IMR-90 (cell line): ENCODE measurements at regions not wholly inside any gene's neighbourhood (a gene's known extent, or its start where the extent isn't known, plus 50 kb on each side); places are given as distances from the start of the nearest gene placed in this dataset.

Experiments
- ATAC-seq: fragments of 200-7000 bp; cut with Tn5 transposase; 2 replicates; pipeline ENCODE4 v1.9.1; 2020; ENCODE audit warnings: low read depth, mild to moderate bottlenecking, moderate library complexity
- BruUV-seq: library from RNA; stranded (reverse); fragments of 400-500 nt; replicated peaks from 2 replicates; lab custom pipeline; 2021; lab: Mats Ljungman, UMichigan
- CTCF ChIA-PET: fragments of 300-600 bp; formaldehyde crosslinking; extraction: SDS; loops from one replicate; lab custom pipeline; 2021; ENCODE audit warnings: antibody characterized with exemption; lab: Yijun Ruan, JAX
- POLR2A ChIA-PET: fragments of 300-600 bp; sonication (Branson Sonifier 250); formaldehyde crosslinking; loops from one replicate; lab custom pipeline; 2022; ENCODE audit warnings: antibody characterized with exemption; ENCODE audit not compliant: unreplicated experiment; lab: Charles Lee
- DNase-seq: peaks from one replicate; pipeline ENCODE4 v3.0.0; 2013
- H2AFZ ChIP-seq: replicated peaks from 2 replicates; pipeline ENCODE3; 2013; ENCODE audit warnings: low read length, mild to moderate bottlenecking; ENCODE audit not compliant: poor library complexity
- H2AK5ac ChIP-seq: 2 replicates; pipeline ENCODE4 v1.6.1; 2013; ENCODE audit warnings: low read depth, low read length, inconsistent platforms
- H2AK9ac ChIP-seq: replicated peaks from 2 replicates; pipeline ENCODE3; 2013; ENCODE audit warnings: mild to moderate bottlenecking, low read depth, low read length, moderate library complexity; ENCODE audit not compliant: poor library complexity
- H2BK120ac ChIP-seq: 2 replicates; pipeline ENCODE4 v1.6.1; 2013; ENCODE audit warnings: low read depth, low read length, inconsistent platforms
- H2BK15ac ChIP-seq: 3 replicates; pipeline ENCODE4 v1.6.1; 2013; ENCODE audit warnings: low read depth, low read length, inconsistent platforms
- H2BK20ac ChIP-seq: 2 replicates; pipeline ENCODE4 v1.6.1; 2013; ENCODE audit warnings: low read depth, mild to moderate bottlenecking, inconsistent platforms, low read length, moderate library complexity
- H2BK5ac ChIP-seq: 2 replicates; pipeline ENCODE4 v1.6.1; 2013; ENCODE audit warnings: mild to moderate bottlenecking, low read depth, low read length, inconsistent platforms; ENCODE audit not compliant: poor library complexity, severe bottlenecking
- H3K14ac ChIP-seq: replicated peaks from 2 replicates; pipeline ENCODE4 v1.6.1; 2013; ENCODE audit warnings: low read depth, low read length, inconsistent platforms
- H3K18ac ChIP-seq: 2 replicates; pipeline ENCODE4 v1.6.1; 2013; ENCODE audit warnings: low read depth, low read length, control low read depth
- H3K23ac ChIP-seq: 2 replicates; pipeline ENCODE4 v1.6.1; 2013; ENCODE audit warnings: low read depth, low read length, inconsistent platforms
- H3K27ac ChIP-seq: 2 replicates; pipeline ENCODE4 v1.5.1; 2013; ENCODE audit warnings: mild to moderate bottlenecking, control low read depth, low read length; ENCODE audit not compliant: insufficient read depth
- H3K27me3 ChIP-seq: 2 replicates; pipeline ENCODE4 v1.6.1; 2013; ENCODE audit warnings: low read length; ENCODE audit not compliant: control insufficient read depth, insufficient read depth
- H3K36me3 ChIP-seq: 2 replicates; pipeline ENCODE4 v1.6.1; 2013; ENCODE audit warnings: low read length, mixed read lengths; ENCODE audit not compliant: control insufficient read depth, insufficient read depth
- H3K4ac ChIP-seq: 2 replicates; pipeline ENCODE4 v1.6.1; 2013; ENCODE audit warnings: low read depth, low read length, inconsistent platforms
- H3K4me1 ChIP-seq: 2 replicates; pipeline ENCODE4 v1.6.1; 2013; ENCODE audit warnings: low read length, mixed read lengths; ENCODE audit not compliant: control insufficient read depth, insufficient read depth
- H3K4me2 ChIP-seq: 2 replicates; pipeline ENCODE4 v1.6.1; 2013; ENCODE audit warnings: low read depth, mild to moderate bottlenecking, control low read depth, low read length, moderate library complexity
- H3K4me3 ChIP-seq: 2 replicates; pipeline ENCODE4 v1.5.1; 2013; ENCODE audit warnings: low read depth, mild to moderate bottlenecking, control low read depth, low read length, moderate library complexity; ENCODE audit not compliant: insufficient read depth
- H3K56ac ChIP-seq: 2 replicates; pipeline ENCODE4 v1.6.1; 2013; ENCODE audit warnings: low read length, inconsistent platforms; ENCODE audit not compliant: insufficient read depth; ENCODE audit errors: extremely low read depth
- H3K79me1 ChIP-seq, 2 experiments: 2 replicates each; pipeline ENCODE4 v1.6.1; 2013; ENCODE audit warnings: low read length in 2 of 2, inconsistent platforms in 1 of 2, low read depth in 1 of 2
- H3K9ac ChIP-seq: 2 replicates; pipeline ENCODE4 v1.6.1; 2013; ENCODE audit warnings: low read depth, low read length, control low read depth
- H3K9me1 ChIP-seq: 2 replicates; pipeline ENCODE4 v1.6.1; 2013; ENCODE audit warnings: low read length, inconsistent platforms; ENCODE audit not compliant: insufficient read depth
- H3K9me3 ChIP-seq: 2 replicates; pipeline ENCODE4 v1.6.1; 2013; ENCODE audit warnings: low read length; ENCODE audit not compliant: control insufficient read depth, insufficient read depth
- H4K20me1 ChIP-seq: 2 replicates; pipeline ENCODE4 v1.6.1; 2013; ENCODE audit warnings: low read length, inconsistent platforms; ENCODE audit not compliant: insufficient read depth
- H4K5ac ChIP-seq: 2 replicates; pipeline ENCODE4 v1.6.1; 2013; ENCODE audit warnings: mild to moderate bottlenecking, low read depth, low read length, control low read depth
- H4K8ac ChIP-seq, 2 experiments: 2 replicates each; pipeline ENCODE4 v1.6.1; 2013; ENCODE audit warnings: low read depth in 2 of 2, low read length in 2 of 2, control low read depth in 1 of 2, inconsistent platforms in 1 of 2
- H4K91ac ChIP-seq: 2 replicates; pipeline ENCODE4 v1.6.1; 2013; ENCODE audit warnings: low read depth, low read length, inconsistent platforms; ENCODE audit not compliant: insufficient read depth
- RCOR1 ChIP-seq: IDR thresholded peaks from 2 replicates; pipeline ENCODE4 v1.6.1; 2012; ENCODE audit warnings: mild to moderate bottlenecking, low read length, improper control_type of control experiment; ENCODE audit not compliant: insufficient replicate concordance
- WGBS, 2 experiments: methylation state at CpG; one replicate each; pipeline versions ENCODE4 v1.1.5 to v1.1.7; 2013; ENCODE audit warnings: missing lambda C conversion rate in 2 of 2; ENCODE audit not compliant: insufficient read length in 1 of 2; ENCODE audit errors: extremely low coverage in 2 of 2; 5-methylcytosine and 5-hydroxymethylcytosine counted together
- dilution Hi-C: fragments of 300-500 bp; cut with HindIII; formaldehyde crosslinking; loops from one replicate; pipeline ENCODE4 v1.14.3; 2018; ENCODE audit warnings: low sequenced_read_pairs; ENCODE audit not compliant: unreplicated experiment
- in situ Hi-C: fragments of 300-500 bp; cut with MboI; formaldehyde crosslinking; loops from 3 replicates; pipeline ENCODE4 v1.14.3; 2019; ENCODE audit warnings: low sequenced_read_pairs, inconsistent platforms, mixed read lengths
- intact Hi-C: fragments of 100-400 bp; cut with micrococcal nuclease; formaldehyde crosslinking; loops from 2 replicates; pipeline ENCODE4 v1.10.0; 2022

- no peak overlapping the region for H3K4me2 ChIP-seq
- no peak for ATAC-seq
- CTCF ChIA-PET: no interaction called here
- H3K4ac ChIP-seq: peak overlapping the region; percentile 43
- H3K14ac ChIP-seq: 0 out of 2 replicates have a peak overlapping the region, but pooled peaks have one; percentile 28
- no peak overlapping the region for H2BK5ac ChIP-seq
- no TSS peak for BruUV-seq
- no peaks in the 10 kb centered on the region for H4K20me1 ChIP-seq
- H2BK20ac ChIP-seq: peak overlapping the region; percentile 69; the same call in 1 of the 2 replicates
- peak overlapping the region; percentile 40 for H2AFZ ChIP-seq
- no peaks in the 10 kb centered on the region for H3K36me3 ChIP-seq
- H3K56ac ChIP-seq: no peak overlapping the region
- intact Hi-C loops: no loop called here
- H2AK5ac ChIP-seq: 0 out of 2 replicates have a peak overlapping the region, but pooled peaks have one; percentile 32
- no peak overlapping the region for H3K23ac ChIP-seq
- H2AK9ac ChIP-seq: no peak overlapping the region
- H4K5ac ChIP-seq: no peak overlapping the region
- POLR2A ChIA-PET: no interaction called here
- H3K9me1 ChIP-seq: peaks cover 5% of the 10 kb centered on the region
- peaks cover 0 to 5% of the 10 kb centered on the region in 2 experiments; a peak in 1 of 4 replicates for H3K79me1 ChIP-seq
- no peak overlapping the region for H3K18ac ChIP-seq
- peak overlapping the region; percentile 12; the same call in 1 of the 2 replicates for H2BK120ac ChIP-seq
- in situ Hi-C loops: no loop called here
- DNase-seq: no peak
- H3K9me3 ChIP-seq: no peaks in the 10 kb centered on the region
- H2BK15ac ChIP-seq: peak overlapping the region; percentile 40; the same call in 1 of the 3 replicates
- no peak overlapping the region for H4K91ac ChIP-seq
- no peaks in the 10 kb centered on the region for H3K27me3 ChIP-seq
- no peak overlapping the region for H3K4me3 ChIP-seq
- H3K9ac ChIP-seq: no peak overlapping the region
- no peak overlapping the region for H3K27ac ChIP-seq
- peak overlapping the region; percentile 24 to 30; a peak in 2 of 4 replicates for H4K8ac ChIP-seq
- no peak for TF ChIP-seq RCOR1
- dilution Hi-C loops: no loop called here
- peaks cover 12% of the 10 kb centered on the region for H3K4me1 ChIP-seq
- WGBS, 2 experiments: 75% methylated on average over 4 of the region's 7 CpGs; no CpG with 5 or more reads in 1 of the 2 experiments
Observed at GRCh38 chr13:28579322-28579721, 79.6 kb upstream of the POMP start.
